ENCODE measurements at regions not wholly inside any gene's neighbourhood (a gene's known extent, or its start where the extent isn't known, plus 50 kb on each side); places are given as distances from the start of the nearest gene placed in this dataset.

GRCh38 chr2:59029058-59029457 is 787.9 kb upstream of the FANCL start:
- Mint-ChIP-seq H3K9me3 (no peaks in the 10 kb centered on the region), H3K36me3 (ENCODE audit: insufficient read depth) (no peaks in the 10 kb centered on the region)

DNA sequence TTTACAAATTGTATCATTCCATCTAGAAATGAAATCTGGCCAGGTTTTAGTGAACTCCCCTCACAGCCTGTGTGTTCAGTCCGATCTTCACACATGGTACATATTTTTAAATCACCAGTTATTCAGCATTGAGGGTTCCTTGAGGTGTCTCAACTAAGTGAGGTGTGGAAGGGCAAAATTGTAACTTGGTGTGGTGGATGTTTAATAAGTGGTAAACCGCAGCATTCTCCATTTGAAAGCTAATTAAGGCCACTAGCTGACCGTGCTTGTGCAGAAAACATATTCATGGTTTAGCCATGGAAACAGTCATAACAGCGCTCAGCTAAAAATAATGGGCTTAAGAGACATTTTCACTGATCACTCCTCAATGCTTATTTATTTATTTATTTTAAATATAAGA is 786.2 kb upstream of the FANCL start:
- Mint-ChIP-seq H3K4me1 (ENCODE audit: low read depth) (no peaks in the 10 kb centered on the region), H3K36me3 (ENCODE audit: insufficient read depth) (no peaks in the 10 kb centered on the region), H3K27me3 (ENCODE audit: low read depth) (no peaks in the 10 kb centered on the region), H3K4me3 (no peak overlapping the region), H3K9me3 (no peaks in the 10 kb centered on the region)
- no peak for ATAC-seq
- DNase-seq, result no peak

More at GRCh38 chr2:59029058-59029457, 787.9 kb upstream of the FANCL start:
- ATAC-seq (no peak), DNase-seq (no peak)
- no peaks in the 10 kb centered on the region for H3K4me1 Mint-ChIP-seq (ENCODE audit: low read depth)
- no peak overlapping the region for H3K4me3 Mint-ChIP-seq
- no peaks in the 10 kb centered on the region for H3K27me3 Mint-ChIP-seq (ENCODE audit: low read depth)

GRCh38 chr2:59025157-59025757 is 784.1 kb upstream of the FANCL start:
- no peaks in the 10 kb centered on the region for H3K9me3 Mint-ChIP-seq
- no peaks in the 10 kb centered on the region for H3K36me3 Mint-ChIP-seq (ENCODE audit: insufficient read depth)
- DNase-seq (no peak), ATAC-seq (no peak)
- no peaks in the 10 kb centered on the region for H3K4me1 Mint-ChIP-seq (ENCODE audit: low read depth)
- no peaks in the 10 kb centered on the region for H3K27me3 Mint-ChIP-seq (ENCODE audit: low read depth)
- no peak overlapping the region for H3K4me3 Mint-ChIP-seq

- H3K4me3 Mint-ChIP-seq, result no peak overlapping the region
- no peaks in the 10 kb centered on the region for H3K36me3 Mint-ChIP-seq (ENCODE audit: insufficient read depth)
- no peaks in the 10 kb centered on the region for H3K4me1 Mint-ChIP-seq (ENCODE audit: low read depth)
- no peaks in the 10 kb centered on the region for H3K27me3 Mint-ChIP-seq (ENCODE audit: low read depth)
- no peaks in the 10 kb centered on the region for H3K9me3 Mint-ChIP-seq
- DNase-seq (no peak), ATAC-seq (no peak)
Measured at GRCh38 chr2:59021786-59022185, 780.7 kb upstream of the FANCL start.

- DNase-seq (no peak), ATAC-seq (no peak)
- H3K4me1 Mint-ChIP-seq (ENCODE audit: low read depth), result no peaks in the 10 kb centered on the region
- H3K27me3 Mint-ChIP-seq (ENCODE audit: low read depth), result no peaks in the 10 kb centered on the region
- no peaks in the 10 kb centered on the region for H3K36me3 Mint-ChIP-seq (ENCODE audit: insufficient read depth)
- H3K4me3 Mint-ChIP-seq, result no peak overlapping the region
- H3K9me3 Mint-ChIP-seq, result no peaks in the 10 kb centered on the region
Measured at GRCh38 chr2:59019566-59020159, 778.5 kb upstream of the FANCL start.

GRCh38 chr2:59018737-59019136 is 777.6 kb upstream of the FANCL start:
- no peak for DNase-seq
- no peak for ATAC-seq
- Mint-ChIP-seq H3K27me3 (ENCODE audit: low read depth) (no peaks in the 10 kb centered on the region), H3K36me3 (ENCODE audit: insufficient read depth) (no peaks in the 10 kb centered on the region), H3K4me1 (ENCODE audit: low read depth) (no peaks in the 10 kb centered on the region), H3K4me3 (no peak overlapping the region), H3K9me3 (peaks cover 2% of the 10 kb centered on the region)

GRCh38 chr2:59015027-59015426 is 773.9 kb upstream of the FANCL start:
- Mint-ChIP-seq H3K4me3 (no peak overlapping the region), H3K36me3 (ENCODE audit: insufficient read depth) (no peaks in the 10 kb centered on the region), H3K4me1 (ENCODE audit: low read depth) (no peaks in the 10 kb centered on the region), H3K9me3 (peaks cover 3% of the 10 kb centered on the region), H3K27me3 (ENCODE audit: low read depth) (no peaks in the 10 kb centered on the region)
- DNase-seq, result no peak
- no peak for ATAC-seq

DNA sequence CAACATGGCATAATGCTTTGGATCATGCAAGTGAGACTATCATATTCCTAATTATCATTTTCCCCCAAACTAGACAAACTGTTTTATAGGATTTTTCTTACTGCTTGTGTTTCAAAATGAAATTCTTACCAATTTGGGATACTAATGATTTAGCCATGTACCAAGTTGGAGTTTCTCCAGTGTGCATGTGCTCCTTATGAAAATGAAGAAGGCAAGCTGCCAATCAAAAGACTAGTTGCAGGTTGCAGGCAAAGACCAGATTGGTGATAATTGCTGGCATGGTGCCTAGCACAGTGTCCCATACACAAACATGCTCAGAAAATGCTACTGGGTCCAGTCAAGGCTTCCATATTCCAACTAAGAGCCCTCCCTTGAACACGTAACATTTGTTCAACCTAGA is 771.8 kb upstream of the FANCL start:
- Mint-ChIP-seq H3K9me3 (peaks cover 3% of the 10 kb centered on the region), H3K4me1 (ENCODE audit: low read depth) (no peaks in the 10 kb centered on the region), H3K36me3 (ENCODE audit: insufficient read depth) (no peaks in the 10 kb centered on the region), H3K27me3 (ENCODE audit: low read depth) (no peaks in the 10 kb centered on the region), H3K4me3 (no peak overlapping the region)
- ATAC-seq, result no peak
- DNase-seq, result no peak

- ATAC-seq (no peak), DNase-seq (no peak)
- Mint-ChIP-seq H3K4me1 (ENCODE audit: low read depth) (no peaks in the 10 kb centered on the region), H3K9me3 (peaks cover 3% of the 10 kb centered on the region), H3K4me3 (no peak overlapping the region), H3K36me3 (ENCODE audit: insufficient read depth) (no peaks in the 10 kb centered on the region), H3K27me3 (ENCODE audit: low read depth) (no peaks in the 10 kb centered on the region)
Measured at GRCh38 chr2:59012234-59012633, 771.1 kb upstream of the FANCL start.

DNA sequence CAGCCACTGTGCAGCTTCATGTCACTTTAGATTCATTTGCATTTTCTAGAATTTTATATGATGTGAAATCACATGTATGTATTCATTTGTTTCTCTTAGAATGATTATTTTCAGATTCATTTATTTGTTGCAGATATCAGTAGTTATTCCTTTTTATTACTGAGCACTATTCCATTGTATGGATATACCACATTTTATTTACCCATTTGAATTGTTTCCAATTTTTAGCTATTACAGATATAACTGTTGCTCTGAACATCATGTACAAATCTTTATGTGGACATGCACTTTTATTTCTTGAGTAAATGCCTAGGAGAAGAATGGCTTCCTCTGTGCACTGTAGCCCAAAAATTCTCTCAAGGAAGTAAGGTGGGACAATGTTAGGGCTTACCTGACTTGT is 767.8 kb upstream of the FANCL start:
- no peaks in the 10 kb centered on the region for H3K27me3 Mint-ChIP-seq (ENCODE audit: low read depth)
- no peaks in the 10 kb centered on the region for H3K4me1 Mint-ChIP-seq (ENCODE audit: low read depth)
- no peak for ATAC-seq
- peaks cover 3% of the 10 kb centered on the region for H3K9me3 Mint-ChIP-seq
- no peaks in the 10 kb centered on the region for H3K36me3 Mint-ChIP-seq (ENCODE audit: insufficient read depth)
- no peak overlapping the region for H3K4me3 Mint-ChIP-seq
- DNase-seq, result no peak

GRCh38 chr2:59005836-59006615 is 764.9 kb upstream of the FANCL start:
- ATAC-seq (no peak), DNase-seq (no peak)
- Mint-ChIP-seq H3K27me3 (ENCODE audit: low read depth) (no peaks in the 10 kb centered on the region), H3K4me3 (no peak overlapping the region), H3K9me3 (no peaks in the 10 kb centered on the region), H3K4me1 (ENCODE audit: low read depth) (no peaks in the 10 kb centered on the region), H3K36me3 (ENCODE audit: insufficient read depth) (no peaks in the 10 kb centered on the region)

GRCh38 chr2:59004621-59005020 is 763.5 kb upstream of the FANCL start:
- H3K36me3 Mint-ChIP-seq (ENCODE audit: insufficient read depth), result no peaks in the 10 kb centered on the region
- no peak overlapping the region for H3K4me3 Mint-ChIP-seq
- H3K27me3 Mint-ChIP-seq (ENCODE audit: low read depth), result no peaks in the 10 kb centered on the region
- ATAC-seq (no peak), DNase-seq (no peak)
- H3K4me1 Mint-ChIP-seq (ENCODE audit: low read depth), result no peaks in the 10 kb centered on the region
- H3K9me3 Mint-ChIP-seq, result no peaks in the 10 kb centered on the region

- Mint-ChIP-seq H3K4me1 (ENCODE audit: low read depth) (no peaks in the 10 kb centered on the region), H3K27me3 (ENCODE audit: low read depth) (no peaks in the 10 kb centered on the region), H3K9me3 (no peaks in the 10 kb centered on the region), H3K36me3 (ENCODE audit: insufficient read depth) (no peaks in the 10 kb centered on the region), H3K4me3 (no peak overlapping the region)
- DNase-seq, result no peak
- ATAC-seq, result no peak
Measured at GRCh38 chr2:59000796-59001195, 759.7 kb upstream of the FANCL start.

DNA sequence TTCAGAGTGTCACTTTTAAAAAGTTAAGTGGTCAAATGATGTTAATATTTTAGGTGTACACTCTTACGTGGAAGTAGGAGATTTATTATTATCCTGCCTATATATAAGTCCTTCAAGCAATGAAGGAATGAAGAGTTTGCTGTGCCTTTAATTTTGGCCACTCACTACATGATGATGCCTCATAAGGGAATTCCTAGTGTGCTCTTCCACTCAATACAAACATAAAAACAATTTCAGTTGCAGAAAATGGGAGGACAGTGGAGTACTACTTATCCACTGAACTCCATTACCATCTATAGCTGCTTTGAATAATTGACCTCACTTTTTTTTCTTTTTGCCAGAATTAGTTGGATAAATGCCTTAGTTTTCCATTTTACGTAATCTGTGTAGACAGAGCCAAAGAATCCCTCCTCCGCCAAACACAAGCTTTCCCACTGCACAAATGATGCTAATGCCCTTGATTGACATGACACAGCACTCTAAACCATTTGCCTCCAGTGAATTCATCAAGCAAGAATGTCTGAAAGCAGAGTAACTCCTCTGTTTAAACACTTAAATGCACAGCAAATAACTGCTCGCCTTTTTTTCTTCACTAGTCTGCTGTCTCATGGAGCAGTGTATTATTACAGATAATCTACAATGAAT is 751.1 kb upstream of the FANCL start:
- H3K9me3 Mint-ChIP-seq, result no peaks in the 10 kb centered on the region
- DNase-seq (no peak), ATAC-seq (no peak)
- no peaks in the 10 kb centered on the region for H3K36me3 Mint-ChIP-seq (ENCODE audit: insufficient read depth)
- H3K27me3 Mint-ChIP-seq (ENCODE audit: low read depth), result no peaks in the 10 kb centered on the region
- no peak overlapping the region for H3K4me3 Mint-ChIP-seq
- no peaks in the 10 kb centered on the region for H3K4me1 Mint-ChIP-seq (ENCODE audit: low read depth)

DNA sequence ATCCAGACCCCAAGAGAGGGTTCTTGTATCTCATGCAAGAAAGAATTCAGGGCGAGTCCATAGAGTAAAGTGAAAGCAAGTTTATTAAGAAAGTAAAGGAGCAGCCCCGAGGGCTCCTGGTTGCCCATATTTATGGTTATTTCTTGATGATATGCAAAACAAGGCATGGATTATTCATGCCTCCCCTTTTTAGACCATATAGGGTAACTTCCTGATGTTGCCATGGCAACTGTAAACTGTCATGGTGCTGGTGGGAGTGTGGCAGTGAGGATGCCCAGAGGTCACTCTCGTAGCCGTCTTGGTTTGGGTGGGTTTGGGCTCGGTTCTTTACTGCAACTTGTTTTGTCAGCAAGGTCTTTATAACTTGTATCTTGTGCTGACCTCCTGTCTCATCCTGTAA is 750.2 kb upstream of the FANCL start:
- no peaks in the 10 kb centered on the region for H3K9me3 Mint-ChIP-seq
- no peak for ATAC-seq
- no peaks in the 10 kb centered on the region for H3K27me3 Mint-ChIP-seq (ENCODE audit: low read depth)
- no peaks in the 10 kb centered on the region for H3K36me3 Mint-ChIP-seq (ENCODE audit: insufficient read depth)
- H3K4me1 Mint-ChIP-seq (ENCODE audit: low read depth), result no peaks in the 10 kb centered on the region
- no peak for DNase-seq
- no peak overlapping the region for H3K4me3 Mint-ChIP-seq

Data from activated T-cell treated with anti-CD3 and anti-CD28 coated beads, Interleukin-2, amount 50 U/mL, for 4 hours (primary cell).